ENCODE measurements at regions not wholly inside any gene's neighbourhood (a gene's known extent, or its start where the extent isn't known, plus 50 kb on each side); places are given as distances from the start of the nearest gene placed in this dataset.

- TF ChIP-seq POLR2A (IDR thresholded peaks at IDR 0.05): no peak
- TF ChIP-seq CTCF (IDR thresholded peaks at IDR 0.05): no peak
- no peak for TF ChIP-seq POLR2AphosphoS5 (IDR thresholded peaks at IDR 0.05)
- TF ChIP-seq EP300 (IDR thresholded peaks at IDR 0.05): no peak
- no peak overlapping the region for H3K27ac ChIP-seq
Observed at GRCh38 chr6:19552588-19552987, 284.6 kb upstream of the ID4 start.

GRCh38 chr6:19554356-19555225, 282.6 kb upstream of the ID4 start:
- 83 to 85% methylated on average over 9 of the region's 9 CpGs for WGBS, 2 donors
- Histone ChIP-seq H3K36me3 (no peaks in the 10 kb centered on the region), H3K4me1 (peaks cover 0 to 5% (median 0%) of the 10 kb centered on the region in 4 donors), H3K27me3 (no peaks in the 10 kb centered on the region), H3K9me3 (no peaks in the 10 kb centered on the region), H3K4me3 (no peak overlapping the region), H3K27ac (no peak overlapping the region)
- intact Hi-C loops (cut with DNase I): no loop called here
- TF ChIP-seq POLR2AphosphoS5 (IDR thresholded peaks at IDR 0.05) (no peak), POLR2A (IDR thresholded peaks at IDR 0.05) (no peak), CTCF (IDR thresholded peaks at IDR 0.05) (no peak), EP300 (IDR thresholded peaks at IDR 0.05) (no peak)
- DNase-seq: peak; percentile 65

More at GRCh38 chr6:19552588-19552987, 284.6 kb upstream of the ID4 start:
- no peaks in the 10 kb centered on the region for H3K27me3 ChIP-seq
- H3K36me3 ChIP-seq: no peaks in the 10 kb centered on the region
- no peak for DNase-seq
- intact Hi-C loops (cut with DNase I): no loop called here
- peaks cover 0 to 5% (median 0%) of the 10 kb centered on the region in 4 donors for H3K4me1 ChIP-seq
- no peaks in the 10 kb centered on the region for H3K9me3 ChIP-seq
- WGBS, 2 donors: 71 to 80% methylated on average over 2 of the region's 2 CpGs
- H3K4me3 ChIP-seq: no peak overlapping the region

GRCh38 chr6:19557191-19557590, 280.0 kb upstream of the ID4 start:
- DNase-seq: no peak
- no peak overlapping the region for H3K27ac ChIP-seq
- 85 to 92% methylated on average over 3 of the region's 3 CpGs for WGBS, 2 donors
- no peaks in the 10 kb centered on the region for H3K27me3 ChIP-seq
- H3K36me3 ChIP-seq: no peaks in the 10 kb centered on the region
- H3K4me3 ChIP-seq: no peak overlapping the region
- TF ChIP-seq EP300 (IDR thresholded peaks at IDR 0.05) (no peak), POLR2A (IDR thresholded peaks at IDR 0.05) (no peak), CTCF (IDR thresholded peaks at IDR 0.05) (no peak), POLR2AphosphoS5 (IDR thresholded peaks at IDR 0.05) (no peak)
- no peaks in the 10 kb centered on the region for H3K9me3 ChIP-seq
- H3K4me1 ChIP-seq: peaks cover 0 to 5% (median 0%) of the 10 kb centered on the region in 4 donors
- intact Hi-C loops (cut with DNase I): no loop called here

- Histone ChIP-seq H3K4me1 (peaks cover 0 to 5% (median 0%) of the 10 kb centered on the region in 4 donors), H3K27me3 (no peaks in the 10 kb centered on the region), H3K36me3 (no peaks in the 10 kb centered on the region), H3K9me3 (no peaks in the 10 kb centered on the region), H3K4me3 (no peak overlapping the region), H3K27ac (no peak overlapping the region)
- TF ChIP-seq EP300 (IDR thresholded peaks at IDR 0.05): no peak
- TF ChIP-seq CTCF (IDR thresholded peaks at IDR 0.05): no peak
- TF ChIP-seq POLR2A (IDR thresholded peaks at IDR 0.05): no peak
- no peak for TF ChIP-seq POLR2AphosphoS5 (IDR thresholded peaks at IDR 0.05)
- DNase-seq: no peak
- 87 to 91% methylated on average over 2 of the region's 2 CpGs for WGBS, 2 donors
- intact Hi-C loops (cut with DNase I): no loop called here
Observed at GRCh38 chr6:19558201-19558600, 279.0 kb upstream of the ID4 start.

Measured in sigmoid colon (tissue), 6 donors.